CD4-positive, alpha-beta T cell treated with Interferon alpha-2 for 1 hour (primary cell): ENCODE measurements at regions not wholly inside any gene's neighbourhood (a gene's known extent, or its start where the extent isn't known, plus 50 kb on each side); places are given as distances from the start of the nearest gene placed in this dataset.

Source experiments
- DNase-seq, 2 donors: peaks; one replicate each; pipeline ENCODE4 v3.0.0-alpha.2; 2020 to 2022

DNA sequence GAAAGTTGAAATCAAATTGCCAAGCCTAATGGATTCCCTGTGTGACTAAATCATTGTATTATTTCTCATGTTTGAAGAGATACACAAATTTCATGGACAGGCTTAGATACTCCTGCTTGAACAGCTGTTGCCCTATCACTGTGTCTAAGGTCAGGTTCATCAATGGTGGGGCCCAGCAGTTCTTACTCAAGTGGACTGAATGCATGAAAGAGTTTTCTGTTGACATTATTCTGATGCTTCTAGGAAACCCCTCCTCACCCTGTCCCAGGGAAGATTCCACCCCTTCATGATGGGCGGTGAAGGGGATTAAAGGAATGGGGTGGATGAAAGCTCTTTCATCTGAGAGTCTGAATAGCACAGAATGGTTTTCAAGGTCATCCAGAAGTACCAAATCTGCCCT is 148.8 kb downstream of the INO80D start:
- no peak for DNase-seq

DNA sequence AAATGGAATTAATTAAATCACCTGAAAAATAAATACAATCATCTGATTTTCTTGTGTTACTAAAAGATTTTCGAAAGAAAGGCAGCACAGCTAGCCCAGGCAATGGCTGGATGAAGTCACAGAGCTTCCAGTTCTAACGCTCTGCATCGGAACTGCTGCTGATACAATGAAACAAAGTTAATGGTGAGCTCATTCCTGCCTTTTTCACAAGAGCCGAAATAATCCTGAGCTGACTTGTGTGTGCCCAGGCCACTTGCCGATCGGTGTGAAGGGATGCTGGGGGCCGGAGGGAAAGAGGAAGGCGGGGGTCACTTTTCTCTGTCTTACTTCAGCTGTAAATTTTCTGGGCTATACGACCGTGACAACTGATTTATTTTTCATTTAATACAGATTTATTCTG is 149.5 kb downstream of the INO80D start:
- no peak for DNase-seq

DNA sequence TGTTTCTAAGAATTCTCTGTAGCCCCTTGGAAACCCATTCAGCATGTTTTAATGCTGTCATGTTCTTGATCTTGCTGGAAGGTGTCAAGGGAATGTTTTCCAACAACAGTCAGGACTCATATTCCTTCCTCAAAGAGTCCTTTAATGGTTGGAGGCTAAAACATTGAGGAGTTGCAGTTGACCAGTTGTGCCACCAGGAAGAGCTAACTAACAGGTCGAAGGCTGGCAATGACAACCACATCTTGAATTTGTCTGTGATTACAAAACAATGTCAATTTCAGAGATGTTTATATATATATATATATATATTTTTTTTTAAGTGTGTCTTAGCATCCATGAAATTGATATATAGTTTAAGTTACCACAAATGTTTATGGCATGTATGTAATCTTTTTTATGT is 151.5 kb downstream of the INO80D start:
- no peak for DNase-seq

DNA sequence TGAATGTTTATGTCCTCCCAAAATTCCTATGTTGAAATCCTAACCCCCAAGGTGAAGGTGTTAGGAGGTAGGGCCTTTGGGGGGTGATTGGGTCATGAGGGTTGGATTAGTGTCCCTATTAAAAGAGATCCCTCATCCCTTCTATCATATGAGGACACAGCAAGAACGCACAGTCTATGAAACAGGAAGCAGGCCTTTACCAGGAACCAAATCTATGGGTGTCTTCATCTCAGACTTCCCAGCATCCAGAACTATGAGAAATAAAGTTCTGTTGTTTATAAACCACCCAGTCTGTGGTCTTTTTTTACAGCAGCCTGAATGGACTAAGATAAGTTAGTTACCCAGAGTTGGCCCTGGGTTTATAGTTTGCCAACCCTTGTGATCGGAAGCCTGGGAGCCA is 153.1 kb downstream of the INO80D start:
- DNase-seq = no peak

DNA sequence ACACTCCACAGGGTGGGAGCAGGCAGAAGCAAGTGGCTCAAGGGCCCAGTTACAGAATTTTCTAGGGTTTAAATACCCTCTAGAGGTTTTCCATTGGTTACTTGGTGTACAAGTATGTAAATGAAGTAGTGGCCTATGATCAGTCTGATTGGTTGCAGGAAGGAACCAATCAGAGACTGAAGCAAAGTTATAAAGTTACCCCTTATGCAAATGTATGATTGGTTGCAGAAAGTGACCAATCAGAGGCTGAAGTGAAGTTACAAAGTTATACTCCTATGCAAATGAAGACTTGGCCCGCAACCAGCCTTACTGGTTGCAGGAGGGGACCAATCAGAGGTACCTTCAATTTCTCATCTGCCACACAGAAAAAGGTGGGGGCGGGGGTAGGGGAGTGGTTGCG is 154.6 kb downstream of the INO80D start:
- DNase-seq = no peak

DNA sequence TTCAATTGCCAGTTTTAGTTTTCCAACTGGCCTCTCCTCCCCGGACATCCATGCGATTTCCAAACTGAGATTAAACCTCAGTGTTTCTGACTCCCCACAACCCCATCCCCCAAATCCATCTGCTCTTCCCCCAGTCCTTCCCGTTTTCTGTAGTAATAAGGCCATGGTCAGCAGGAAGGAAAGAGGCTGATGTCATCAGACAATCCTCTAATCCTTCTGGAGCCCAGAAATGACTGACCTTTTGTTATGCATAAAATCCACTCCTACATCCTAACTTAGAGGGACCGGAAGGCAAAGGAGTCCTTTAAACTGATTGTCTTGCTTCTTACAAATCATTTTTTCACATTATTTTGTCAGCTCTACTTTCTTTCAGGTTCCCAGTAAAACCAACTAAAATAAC is 155.8 kb downstream of the INO80D start:
- DNase-seq = no peak

DNA sequence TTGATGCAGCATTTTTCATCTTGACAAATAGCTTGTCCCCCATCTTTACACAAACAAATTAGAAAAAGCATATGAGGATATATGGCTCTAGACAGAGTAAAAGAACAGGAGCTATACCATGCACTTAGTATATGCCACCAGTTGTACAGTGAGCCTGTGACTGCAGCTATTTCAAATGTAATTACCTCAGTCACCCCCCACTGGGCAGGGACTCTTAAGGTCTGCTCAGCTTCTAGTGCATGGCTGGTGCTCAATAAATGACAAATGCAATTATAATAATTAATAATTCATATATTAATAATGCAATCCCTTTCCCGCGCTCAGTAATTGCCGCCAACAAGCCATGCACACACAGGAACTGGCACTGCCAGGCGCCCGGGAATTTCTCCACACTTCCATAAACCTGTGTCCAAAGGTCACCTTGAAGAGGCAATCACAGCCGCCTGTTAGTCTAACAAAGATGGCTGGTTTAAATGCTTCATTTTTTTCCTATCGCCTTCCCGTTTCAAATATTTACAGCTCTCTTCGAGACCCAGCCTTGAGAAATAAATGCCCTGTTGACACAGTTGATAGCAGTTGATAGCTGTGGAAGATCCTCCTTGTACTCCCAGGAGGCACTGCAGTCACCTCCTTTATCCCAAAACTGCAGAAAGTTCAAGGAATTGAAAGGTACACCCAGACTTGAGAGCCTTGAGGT is 156.6 kb downstream of the INO80D start:
- DNase-seq = no peak

DNA sequence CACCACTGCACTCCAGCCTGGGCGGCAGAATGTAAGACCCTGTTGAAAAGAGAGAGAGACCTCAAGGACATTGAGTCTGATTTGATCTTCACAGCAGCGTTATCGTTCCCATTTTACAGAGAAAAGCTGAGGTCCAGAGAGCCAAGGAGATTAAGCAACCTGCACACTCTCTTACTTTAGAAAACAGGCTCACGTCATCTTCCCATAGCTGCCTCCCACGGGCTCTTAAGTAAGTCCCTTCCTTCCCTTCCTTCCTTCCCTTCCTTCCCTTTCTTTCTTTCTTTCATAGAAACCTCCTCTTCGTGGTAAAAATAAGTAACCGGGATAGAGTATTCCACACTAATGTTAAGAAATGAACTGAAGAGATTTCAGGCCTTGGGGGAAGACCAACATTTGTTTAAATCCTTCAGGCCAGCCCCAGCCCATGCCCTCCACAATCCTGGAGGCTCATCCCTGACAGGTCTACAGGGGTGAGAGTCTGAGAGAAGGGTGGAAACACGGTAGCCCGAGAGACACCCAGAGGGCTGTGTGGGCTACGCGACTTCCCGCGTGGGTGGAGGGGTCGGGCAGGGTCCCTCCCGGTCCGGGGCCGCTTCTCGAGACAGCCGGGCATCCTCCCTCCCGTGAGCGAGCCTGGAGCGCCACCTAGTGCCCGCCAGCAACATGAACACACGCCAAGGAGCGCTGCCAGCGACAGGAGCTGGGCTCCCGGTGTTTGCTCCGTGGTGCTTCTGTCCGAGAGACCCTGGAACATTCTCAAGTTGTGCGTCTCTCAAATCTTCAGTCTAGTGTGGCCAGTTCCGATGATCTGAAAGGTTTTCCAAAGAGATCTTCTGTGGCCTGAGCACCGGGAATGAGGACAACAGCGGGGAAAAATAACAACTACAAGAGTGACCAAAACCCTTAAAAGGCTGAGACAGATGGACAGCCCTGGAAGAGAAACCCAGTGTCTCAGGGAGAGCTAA is 160.3 kb downstream of the INO80D start:
- peak; percentile 57 to 60 for DNase-seq

DNA sequence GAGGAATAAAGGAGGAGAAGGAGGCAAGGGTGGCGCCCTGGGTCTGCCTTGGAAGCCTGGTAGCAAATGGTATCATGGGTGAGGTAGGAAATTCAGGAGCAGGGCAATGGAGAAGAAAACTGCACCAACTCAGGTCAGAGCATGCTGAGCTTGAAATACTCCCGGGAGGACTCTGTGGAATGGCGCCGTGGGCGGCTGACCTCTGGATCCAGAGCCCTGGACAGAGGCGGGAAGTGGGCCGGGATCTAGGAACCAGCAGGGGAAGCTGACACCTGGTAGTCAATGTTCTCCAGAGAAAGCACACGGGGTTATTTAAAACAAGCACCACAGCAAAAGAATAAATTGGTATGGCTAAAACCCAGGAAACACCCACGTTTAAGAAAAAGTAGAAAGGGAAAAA is 161.3 kb downstream of the INO80D start:
- no peak for DNase-seq

DNA sequence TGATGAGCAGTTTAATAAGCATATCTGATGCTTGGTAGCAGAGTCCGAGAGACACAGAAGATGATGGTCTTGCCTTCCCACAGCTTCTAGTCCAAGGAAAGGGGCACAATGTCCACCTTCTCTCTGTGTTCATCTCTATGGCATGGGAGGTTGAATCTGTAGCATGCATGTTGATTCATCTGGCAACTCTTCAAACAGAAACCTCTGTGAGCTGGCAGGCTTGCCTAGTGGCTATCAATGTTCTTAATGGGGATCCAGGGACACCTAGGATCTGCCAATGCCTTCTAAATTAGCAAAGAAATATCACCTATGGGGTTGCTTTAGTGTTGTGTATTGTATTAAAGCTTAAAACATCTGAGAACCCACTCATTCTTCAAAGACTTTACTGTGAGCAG is 170.8 kb downstream of the INO80D start:
- no peak for DNase-seq

DNA sequence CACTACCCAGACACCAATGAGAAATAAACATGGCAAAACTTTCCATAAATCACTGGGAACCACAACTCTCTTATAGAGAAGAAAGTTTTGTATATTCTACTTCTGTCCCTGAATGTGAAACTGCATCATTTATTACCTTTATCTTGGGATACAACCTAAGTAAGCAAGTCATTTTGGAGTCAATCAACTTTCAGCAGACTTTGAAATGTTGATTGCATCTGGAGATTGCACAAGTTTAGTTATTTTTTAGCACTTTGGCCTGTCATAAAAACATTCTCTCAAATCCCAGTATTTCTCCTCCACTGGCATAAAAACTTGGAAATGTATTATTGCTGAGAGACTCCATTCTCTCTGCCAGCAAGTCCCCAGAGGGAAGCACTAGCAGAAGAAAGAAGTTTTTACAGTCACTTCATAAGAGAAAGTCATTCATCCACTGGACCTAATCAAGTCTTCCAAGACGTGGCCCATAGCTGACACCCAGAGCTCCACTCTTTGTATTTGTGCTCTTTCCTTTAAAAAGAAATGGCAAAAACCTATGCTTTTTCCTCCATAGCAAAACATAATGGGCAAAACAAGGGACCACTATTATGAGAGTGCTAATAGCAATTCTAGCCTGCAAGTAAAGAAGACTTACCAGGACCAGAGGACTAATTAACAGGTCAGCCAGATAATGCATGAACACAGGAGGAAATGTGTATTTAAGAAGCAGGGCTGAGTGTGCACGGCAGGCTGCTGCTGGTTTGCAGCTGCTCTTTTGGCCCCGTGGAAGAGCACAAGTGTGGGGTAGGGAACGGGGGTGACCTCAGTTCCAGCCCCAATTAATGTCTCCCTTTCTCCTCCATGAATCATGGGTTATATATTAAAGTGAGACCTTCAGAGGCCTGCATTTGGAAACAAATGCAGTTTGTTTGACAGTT is 171.5 kb downstream of the INO80D start:
- DNase-seq = no peak

DNA sequence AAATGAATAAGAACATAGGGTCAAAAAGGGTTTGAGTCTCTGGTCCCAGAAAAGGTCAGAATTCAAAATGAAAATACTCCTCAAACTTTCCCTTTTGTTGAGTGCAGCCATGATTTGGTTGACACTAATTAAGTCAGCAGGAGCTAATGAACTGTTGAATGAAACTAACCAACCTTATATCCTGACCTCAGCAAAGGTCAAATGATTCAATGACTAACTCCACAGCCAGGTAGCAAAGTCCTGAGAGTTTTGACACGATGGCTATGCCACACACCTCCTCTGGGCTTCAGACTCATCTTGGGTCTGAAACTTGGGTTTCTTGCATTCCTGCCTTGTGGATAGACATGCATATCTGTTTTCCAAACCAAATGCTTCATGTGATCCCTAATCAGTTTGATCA is 172.3 kb downstream of the INO80D start:
- DNase-seq = no peak

DNA sequence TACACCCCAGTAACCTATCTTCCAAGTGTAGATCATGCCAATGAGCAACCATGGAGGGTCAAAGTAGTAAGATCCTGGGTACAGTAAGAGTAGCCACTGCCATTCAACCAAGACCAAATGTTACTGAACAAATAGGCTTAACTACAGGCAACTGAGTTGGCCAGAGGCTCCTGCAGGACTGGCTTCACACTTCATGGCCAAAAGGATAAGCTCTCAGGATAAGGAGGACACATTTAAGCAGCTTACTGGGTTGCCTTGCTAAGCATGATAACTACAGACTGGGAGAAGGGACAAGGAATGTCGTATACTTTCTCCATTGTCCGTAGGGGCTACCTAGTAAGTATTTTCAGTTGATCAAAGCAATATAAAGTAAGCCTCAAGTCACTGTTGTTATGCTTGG is 174.7 kb downstream of the INO80D start:
- DNase-seq = no peak

DNA sequence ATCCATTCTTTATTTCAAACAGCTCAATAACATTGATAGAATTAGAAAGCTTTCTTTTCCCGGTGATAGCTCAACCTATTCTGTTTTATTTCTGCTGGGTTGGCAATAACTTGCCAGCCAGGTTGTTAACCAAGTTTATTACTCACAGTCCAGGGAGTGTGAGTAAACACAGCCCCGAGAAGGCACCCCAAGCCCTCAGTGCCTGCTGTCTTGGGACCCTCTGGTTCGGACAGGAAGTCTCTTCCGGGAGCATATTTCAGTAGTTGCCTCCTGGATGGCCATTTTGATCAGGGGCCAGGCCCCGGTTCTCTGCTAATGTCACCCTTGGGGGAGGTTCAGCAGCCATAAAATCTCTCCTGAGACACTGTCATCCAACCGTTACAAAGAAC is 176.8 kb downstream of the INO80D start:
- DNase-seq = no peak

DNA sequence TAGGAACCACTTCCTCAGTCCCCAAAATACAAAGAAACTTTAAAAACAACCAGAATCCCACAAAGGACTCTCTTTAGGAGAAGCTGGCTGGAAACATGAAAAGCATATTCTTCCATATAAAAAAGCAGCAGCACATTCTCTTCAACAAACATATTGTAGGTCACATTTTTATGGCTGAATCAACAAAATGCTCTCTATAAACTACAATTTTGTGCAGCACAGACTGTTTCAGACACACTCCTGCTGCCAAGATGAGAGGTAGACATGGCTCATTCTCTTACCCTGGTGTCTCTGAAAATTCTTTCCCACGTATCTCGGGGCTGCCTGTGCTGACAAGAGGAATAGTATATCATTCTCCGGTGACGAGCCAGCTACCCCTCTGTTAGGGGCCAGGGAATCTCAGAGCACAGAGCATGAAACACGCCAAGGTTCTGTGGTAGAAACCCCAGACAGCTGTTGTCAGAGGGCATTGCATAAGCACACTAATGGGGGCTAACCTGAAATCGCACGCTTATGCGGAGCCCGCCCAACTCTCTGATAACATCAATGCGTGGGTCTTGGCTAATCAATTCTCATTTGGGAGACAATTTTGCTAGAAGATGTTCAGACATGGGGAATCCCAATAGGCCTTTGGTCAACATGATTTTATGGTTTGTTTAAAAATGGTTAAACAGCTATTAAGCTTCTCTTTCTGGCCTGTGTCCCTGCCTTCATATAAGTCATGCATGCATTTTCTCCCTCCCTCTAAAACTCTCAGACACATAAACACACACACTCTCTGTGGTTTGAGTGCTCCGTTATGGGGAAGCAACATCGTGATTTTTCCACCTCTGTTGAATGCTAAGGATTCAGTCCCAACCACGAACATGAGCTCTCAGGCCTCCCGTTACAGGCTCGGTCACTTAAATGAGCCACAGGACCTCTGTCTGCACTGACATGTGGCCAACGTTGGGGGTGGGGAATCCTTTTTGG is 177.5 kb downstream of the INO80D start:
- no peak for DNase-seq

DNA sequence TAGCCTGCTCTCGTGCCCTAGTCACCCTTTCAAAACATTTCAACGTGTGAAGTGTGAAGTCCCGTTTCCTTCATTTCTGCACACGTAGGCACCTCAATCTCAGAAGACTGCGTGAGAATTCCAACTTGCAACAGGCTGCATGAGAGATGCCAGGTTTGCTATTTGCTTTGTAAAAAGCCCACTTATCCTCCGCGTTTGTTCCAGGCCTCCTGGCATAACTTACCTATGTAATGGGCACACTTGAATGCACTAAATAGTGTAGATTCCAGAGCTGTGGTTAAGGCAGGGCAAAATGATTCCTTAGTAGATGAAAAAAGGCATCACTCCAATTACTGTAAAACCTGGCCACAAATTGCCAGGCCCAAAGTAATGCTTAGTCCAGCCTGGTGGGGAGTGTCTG is 179.6 kb downstream of the INO80D start:
- DNase-seq = no peak

DNA sequence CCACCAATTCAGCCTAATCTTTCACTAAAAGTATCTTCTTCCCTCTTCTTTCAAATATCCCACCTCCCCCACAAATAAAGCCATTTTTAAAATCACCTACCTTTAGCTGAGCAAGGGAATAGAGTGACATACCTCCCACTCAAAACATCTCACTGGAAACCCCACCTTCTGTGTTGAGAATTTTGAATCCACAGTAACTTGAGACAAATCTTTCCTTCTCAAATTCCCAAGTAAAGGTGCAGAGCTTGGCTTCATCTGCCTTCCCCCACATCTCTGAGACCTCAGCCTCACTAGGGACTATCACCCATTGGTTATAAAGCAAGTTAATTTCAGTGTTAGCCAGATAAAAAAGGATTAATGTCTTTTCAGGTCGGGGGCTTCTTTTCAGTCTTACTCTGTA is 180.4 kb downstream of the INO80D start:
- DNase-seq = no peak

DNA sequence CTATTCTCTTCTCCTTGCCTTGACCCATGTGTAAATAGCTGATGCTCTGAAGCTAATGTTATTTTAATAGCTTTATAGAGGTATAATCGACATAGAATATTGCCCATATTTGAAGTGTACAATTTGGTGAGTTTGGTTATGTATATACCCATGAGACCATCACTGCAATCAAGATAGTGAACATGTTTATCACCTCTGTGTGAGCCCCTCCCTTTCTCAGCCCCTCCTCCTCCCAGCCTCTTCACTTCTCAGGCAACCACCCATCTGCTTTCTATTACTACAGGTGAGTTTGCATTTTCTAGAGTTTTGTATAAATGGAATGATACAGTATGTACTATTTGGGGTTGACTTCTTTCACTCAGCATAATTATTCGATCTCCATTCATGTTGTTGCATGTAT is 181.1 kb downstream of the INO80D start:
- no peak for DNase-seq

DNA sequence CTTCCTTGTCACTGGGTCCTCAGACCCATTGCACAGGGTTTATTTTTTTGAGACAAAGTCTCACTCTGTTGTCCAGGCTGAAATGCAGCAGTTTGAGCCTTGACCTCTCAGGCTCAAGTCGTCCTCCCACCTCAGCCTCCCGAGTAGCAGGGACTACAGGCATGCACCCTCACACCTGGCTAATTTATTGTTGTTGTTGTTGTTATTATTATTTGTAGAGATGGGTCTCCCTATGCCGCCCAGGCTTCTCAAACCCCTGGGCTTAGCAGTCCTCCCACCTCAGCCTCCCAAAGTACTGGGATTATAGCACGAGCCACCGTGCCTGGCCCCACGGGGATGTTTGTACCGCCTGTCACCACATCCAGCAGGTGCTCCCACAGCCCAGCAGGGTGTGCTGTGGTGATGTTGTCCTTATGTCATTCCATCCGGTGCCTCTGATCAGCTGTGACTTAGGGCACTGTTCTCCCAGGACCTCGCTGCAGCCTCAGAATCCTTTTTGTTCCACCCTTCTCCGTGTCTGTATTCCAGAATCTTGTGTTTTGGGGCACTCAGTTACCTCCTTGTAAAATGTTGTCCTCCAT is 182.3 kb downstream of the INO80D start:
- no peak for DNase-seq

DNA sequence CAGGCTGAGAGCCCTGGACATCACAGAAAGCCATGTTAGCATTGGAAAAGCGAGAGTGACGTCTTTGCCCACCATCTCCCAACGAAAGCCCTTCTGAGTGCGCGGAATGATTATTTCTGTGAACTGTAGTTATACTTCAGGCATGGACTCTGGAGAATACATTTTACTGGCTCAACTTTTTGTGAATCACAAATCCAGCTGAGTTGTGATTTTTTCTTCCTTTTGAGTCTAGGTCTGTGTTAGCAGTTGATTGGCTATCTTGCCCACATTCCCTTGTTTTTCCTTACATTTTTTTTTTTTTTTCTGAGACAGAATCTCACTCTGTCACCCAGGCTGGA is 183.1 kb downstream of the INO80D start:
- no peak for DNase-seq

DNA sequence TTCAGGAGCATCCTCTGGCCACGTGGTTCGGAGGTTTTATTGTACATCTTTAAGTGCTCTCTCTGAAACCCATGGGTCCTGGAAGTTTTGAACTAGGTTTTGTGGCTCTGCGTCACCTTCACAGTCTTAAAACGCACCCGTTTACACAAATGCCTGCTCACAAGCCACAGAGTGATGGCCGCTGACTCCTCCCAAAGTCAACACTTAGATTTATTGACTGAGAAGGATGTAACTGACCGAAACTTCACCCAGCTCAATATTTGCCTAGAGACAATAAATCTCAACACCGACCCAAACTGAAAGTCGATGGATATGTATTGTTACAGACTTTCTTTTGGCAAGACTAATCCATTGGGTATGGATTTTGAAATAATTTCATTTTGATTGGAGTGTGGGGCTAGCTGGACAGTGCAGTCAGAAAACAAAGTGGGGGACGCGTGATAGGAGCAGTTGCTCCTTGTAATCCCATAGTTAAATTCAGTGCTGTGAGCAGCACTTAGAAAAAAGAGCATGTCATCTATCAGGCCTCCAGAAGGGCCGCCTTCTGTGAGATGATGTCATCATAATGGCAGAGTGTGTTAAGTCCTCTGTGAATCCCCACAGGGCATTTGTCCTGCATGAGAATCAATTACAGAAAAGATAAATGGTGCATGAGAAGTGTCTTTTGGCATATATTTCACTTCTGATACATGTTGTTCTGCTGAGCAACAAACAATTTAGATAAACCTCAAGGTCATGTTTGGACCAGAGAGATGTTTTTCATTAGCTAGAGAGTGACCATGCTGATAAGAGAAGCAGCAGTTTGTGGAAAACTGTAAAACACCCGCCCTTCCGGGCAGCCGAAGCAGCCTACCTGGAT is 183.7 kb downstream of the INO80D start:
- DNase-seq = no peak
